ENCODE measurements at regions not wholly inside any gene's neighbourhood (a gene's known extent, or its start where the extent isn't known, plus 50 kb on each side); places are given as distances from the start of the nearest gene placed in this dataset.

- H3K4me1 Mint-ChIP-seq, result no peaks in the 10 kb centered on the region
- Histone ChIP-seq H3K9me3 (ENCODE audit: control extremely low read depth in 1 of 3, control insufficient read depth in 2 of 3, insufficient read depth in 1 of 3, low read length in 2 of 3) (peaks cover 0 to 4% (median 0%) of the 10 kb centered on the region in 3 donors), H3K4me3 (ENCODE audit: control extremely low read depth in 1 of 5, extremely low read depth in 1 of 5, insufficient read depth in 1 of 5, low read depth in 2 of 5, low read length in 4 of 5) (no peak overlapping the region), H3K4me2 (replicated peaks; ENCODE audit: low read depth, low read length, poor library complexity, severe bottlenecking) (no peak overlapping the region), H3K27me3 (replicated peaks in 1 of 4; ENCODE audit: control extremely low read depth in 1 of 4, control insufficient read depth in 3 of 4, insufficient read depth in 4 of 4, low read length in 3 of 4) (no peaks in the 10 kb centered on the region), H2AFZ (ENCODE audit: insufficient read depth, low read depth, low read length, poor library complexity, severe bottlenecking) (no peak overlapping the region), H4K20me1 (ENCODE audit: control insufficient read depth, insufficient read depth, low read length, poor library complexity, severe bottlenecking) (no peaks in the 10 kb centered on the region), H3K4me1 (ENCODE audit: control insufficient read depth in 2 of 2, insufficient read depth in 2 of 2, low read length in 2 of 2) (no peaks in the 10 kb centered on the region), H3K9ac (ENCODE audit: low read length) (no peak overlapping the region), H3K36me3 (replicated peaks in 1 of 2; ENCODE audit: control extremely low read depth in 1 of 2, control insufficient read depth in 1 of 2, extremely low read depth in 1 of 2, insufficient read depth in 2 of 2, low read length in 1 of 2) (no peaks in the 10 kb centered on the region), H3K27ac (ENCODE audit: low read length in 2 of 2) (no peak overlapping the region), H3K79me2 (ENCODE audit: control insufficient read depth, insufficient read depth, low read length) (no peaks in the 10 kb centered on the region)
- ATAC-seq (ENCODE audit: low read depth) (no peak), DNase-seq (no peak)
- H3K27ac Mint-ChIP-seq, result no peak overlapping the region
- no peak for TF ChIP-seq CTCF (IDR thresholded peaks at IDR 0.05)
- H3K4me3 Mint-ChIP-seq, result no peak overlapping the region
- H3K27me3 Mint-ChIP-seq, result no peaks in the 10 kb centered on the region
- 34% methylated on average over 2 of the region's 5 CpGs for WGBS (ENCODE audit: insufficient coverage)
- intact Hi-C loops (cut with micrococcal nuclease), result no loop called here
- H3K9me3 Mint-ChIP-seq (ENCODE audit: insufficient read depth), result peaks cover 2% of the 10 kb centered on the region
- CTCF ChIA-PET, result no interaction called here
- POLR2A ChIA-PET, result no interaction called here
These were observed 1262.6 kb upstream of the SORCS1 start for GRCh38 chr10:108427146-108427545.

GRCh38 chr10:108425283-108425964 is 1260.9 kb upstream of the SORCS1 start:
- Histone ChIP-seq H3K36me3 (replicated peaks in 1 of 2; ENCODE audit: control extremely low read depth in 1 of 2, control insufficient read depth in 1 of 2, extremely low read depth in 1 of 2, insufficient read depth in 2 of 2, low read length in 1 of 2) (no peaks in the 10 kb centered on the region), H2AFZ (ENCODE audit: insufficient read depth, low read depth, low read length, poor library complexity, severe bottlenecking) (no peak overlapping the region), H3K27me3 (replicated peaks in 1 of 4; ENCODE audit: control extremely low read depth in 1 of 4, control insufficient read depth in 3 of 4, insufficient read depth in 4 of 4, low read length in 3 of 4) (no peaks in the 10 kb centered on the region), H3K79me2 (ENCODE audit: control insufficient read depth, insufficient read depth, low read length) (no peaks in the 10 kb centered on the region), H4K20me1 (ENCODE audit: control insufficient read depth, insufficient read depth, low read length, poor library complexity, severe bottlenecking) (no peaks in the 10 kb centered on the region), H3K4me3 (ENCODE audit: control extremely low read depth in 1 of 5, extremely low read depth in 1 of 5, insufficient read depth in 1 of 5, low read depth in 2 of 5, low read length in 4 of 5) (no peak overlapping the region), H3K9me3 (ENCODE audit: control extremely low read depth in 1 of 3, control insufficient read depth in 2 of 3, insufficient read depth in 1 of 3, low read length in 2 of 3) (peaks cover 0 to 4% (median 0%) of the 10 kb centered on the region in 3 donors), H3K9ac (ENCODE audit: low read length) (no peak overlapping the region), H3K4me1 (ENCODE audit: control insufficient read depth in 2 of 2, insufficient read depth in 2 of 2, low read length in 2 of 2) (no peaks in the 10 kb centered on the region), H3K4me2 (replicated peaks; ENCODE audit: low read depth, low read length, poor library complexity, severe bottlenecking) (no peak overlapping the region), H3K27ac (ENCODE audit: low read length in 2 of 2) (no peak overlapping the region)
- H3K27me3 Mint-ChIP-seq, result no peaks in the 10 kb centered on the region
- no peak for DNase-seq
- no peak for ATAC-seq (ENCODE audit: low read depth)
- no CpG with 5 or more reads among the region's 1 CpG for WGBS (ENCODE audit: insufficient coverage)
- POLR2A ChIA-PET, result no interaction called here
- intact Hi-C loops (cut with micrococcal nuclease), result no loop called here
- H3K27ac Mint-ChIP-seq, result no peak overlapping the region
- no peak overlapping the region for H3K4me3 Mint-ChIP-seq
- no peaks in the 10 kb centered on the region for H3K4me1 Mint-ChIP-seq
- TF ChIP-seq EZH2 (IDR thresholded peaks at IDR 0.05; ENCODE audit: borderline replicate concordance, insufficient read depth, low read depth, low read length, poor library complexity, severe bottlenecking) (no peak), CTCF (IDR thresholded peaks at IDR 0.05) (no peak)
- peaks cover 2% of the 10 kb centered on the region for H3K9me3 Mint-ChIP-seq (ENCODE audit: insufficient read depth)
- CTCF ChIA-PET, result no interaction called here

All from B cell (primary cell).